Hepatocyte (in vitro differentiated cells): ENCODE measurements at regions not wholly inside any gene's neighbourhood (a gene's known extent, or its start where the extent isn't known, plus 50 kb on each side); places are given as distances from the start of the nearest gene placed in this dataset.

ENCODE experiments used
- DNase-seq: peaks from one replicate; pipeline ENCODE4 v3.0.0-alpha.2; 2016; ENCODE audit warnings: low spot score
- H2AFZ ChIP-seq: fragments of 200-600 bp; sonication (generic); 2 replicates; pipeline ENCODE4 v1.6.0; 2016; ENCODE audit warnings: antibody characterized with exemption, mild to moderate bottlenecking
- H3K27ac ChIP-seq: fragments of 200-600 bp; sonication (generic); 2 replicates; pipeline ENCODE4 v1.5.1; 2016; ENCODE audit warnings: mild to moderate bottlenecking
- H3K27me3 ChIP-seq: fragments of 200-600 bp; sonication (generic); 2 replicates; pipeline ENCODE4 v1.6.1; 2016
- H3K36me3 ChIP-seq: fragments of 200-600 bp; sonication (generic); replicated peaks from 2 replicates; pipeline ENCODE4 v1.5.1; 2016; ENCODE audit warnings: low read depth; ENCODE audit not compliant: insufficient read depth
- H3K4me1 ChIP-seq: fragments of 200-600 bp; sonication (generic); 2 replicates; pipeline ENCODE4 v1.5.1; 2016; ENCODE audit warnings: mild to moderate bottlenecking, moderate library complexity; ENCODE audit not compliant: insufficient read depth
- H3K4me2 ChIP-seq: fragments of 200-600 bp; sonication (generic); 2 replicates; pipeline ENCODE4 v1.6.0; 2016
- H3K4me3 ChIP-seq: fragments of 200-600 bp; sonication (generic); 2 replicates; pipeline ENCODE4 v1.5.1; 2016; ENCODE audit warnings: mild to moderate bottlenecking
- H3K79me2 ChIP-seq: fragments of 200-600 bp; sonication (generic); 2 replicates; pipeline ENCODE4 v1.6.0; 2017; ENCODE audit warnings: mild to moderate bottlenecking
- H3K9me2 ChIP-seq: fragments of 200-600 bp; sonication (generic); replicated peaks from 2 replicates; pipeline ENCODE4 v1.6.0; 2017; ENCODE audit warnings: mild to moderate bottlenecking; ENCODE audit not compliant: insufficient read depth
- H3K9me3 ChIP-seq: fragments of 200-600 bp; sonication (generic); 2 replicates; pipeline ENCODE4 v1.5.1; 2016; ENCODE audit warnings: low read depth, mild to moderate bottlenecking
- H4K20me1 ChIP-seq: fragments of 200-600 bp; sonication (generic); 2 replicates; pipeline ENCODE4 v1.6.0; 2016; ENCODE audit warnings: mild to moderate bottlenecking; ENCODE audit not compliant: insufficient read depth, poor library complexity, severe bottlenecking
- CTCF ChIP-seq: fragments of 200-600 bp; sonication (generic); IDR thresholded peaks from 2 replicates; pipeline ENCODE4 v1.5.1; 2016; ENCODE audit warnings: antibody characterized with exemption, mild to moderate bottlenecking; ENCODE audit not compliant: poor library complexity
- EZH2 ChIP-seq: fragments of 200-600 bp; sonication (generic); IDR thresholded peaks from 2 replicates; pipeline ENCODE4 v1.6.1; 2016; ENCODE audit warnings: antibody characterized with exemption, mild to moderate bottlenecking, borderline replicate concordance
- EZH2phosphoT487 ChIP-seq: fragments of 200-600 bp; sonication (generic); IDR thresholded peaks from one replicate; pipeline ENCODE4 v1.6.1; 2018; ENCODE audit warnings: antibody characterized with exemption, mild to moderate bottlenecking, low read depth, moderate library complexity; ENCODE audit not compliant: unreplicated experiment, severe bottlenecking
- WGBS: methylation state at CpG from one replicate; pipeline ENCODE4 v1.1.6; 2016; ENCODE audit warnings: low lambda C conversion rate; ENCODE audit errors: missing lambda C conversion rate; 5-methylcytosine and 5-hydroxymethylcytosine counted together

- Histone ChIP-seq H3K4me1 (no peaks in the 10 kb centered on the region), H3K4me3 (no peak overlapping the region), H3K9me2 (no peaks in the 10 kb centered on the region), H4K20me1 (no peaks in the 10 kb centered on the region), H3K36me3 (no peaks in the 10 kb centered on the region), H3K27ac (no peak overlapping the region), H3K9me3 (no peaks in the 10 kb centered on the region), H3K4me2 (no peak overlapping the region), H3K27me3 (no peaks in the 10 kb centered on the region), H2AFZ (no peak overlapping the region), H3K79me2 (no peaks in the 10 kb centered on the region)
- TF ChIP-seq CTCF (no peak), EZH2 (no peak)
- no peak for DNase-seq
- WGBS, result 88% methylated on average over 1 of the region's 1 CpG
Observed at GRCh38 chr9:23145467-23145866, 680.6 kb downstream of the ELAVL2 start.

- Histone ChIP-seq H3K9me3 (no peaks in the 10 kb centered on the region), H3K27ac (no peak overlapping the region), H4K20me1 (no peaks in the 10 kb centered on the region), H3K4me3 (no peak overlapping the region), H2AFZ (no peak overlapping the region), H3K79me2 (no peaks in the 10 kb centered on the region), H3K27me3 (no peaks in the 10 kb centered on the region), H3K9me2 (no peaks in the 10 kb centered on the region), H3K4me1 (no peaks in the 10 kb centered on the region), H3K36me3 (no peaks in the 10 kb centered on the region), H3K4me2 (no peak overlapping the region)
- DNase-seq, result no peak
- TF ChIP-seq EZH2phosphoT487 (no peak), EZH2 (no peak)
- 93% methylated on average over 7 of the region's 7 CpGs for WGBS
Observed at GRCh38 chr9:23153058-23153457, 673.0 kb downstream of the ELAVL2 start.

GRCh38 chr9:23160491-23160890 lies 665.5 kb downstream of the ELAVL2 start:
- Histone ChIP-seq H3K27me3 (no peaks in the 10 kb centered on the region), H3K9me3 (no peaks in the 10 kb centered on the region), H3K4me3 (no peak overlapping the region), H3K27ac (no peak overlapping the region), H2AFZ (no peak overlapping the region), H3K36me3 (no peaks in the 10 kb centered on the region), H3K4me1 (no peaks in the 10 kb centered on the region), H4K20me1 (no peaks in the 10 kb centered on the region), H3K79me2 (no peaks in the 10 kb centered on the region), H3K9me2 (no peaks in the 10 kb centered on the region), H3K4me2 (no peak overlapping the region)
- WGBS, result 88% methylated on average over 2 of the region's 2 CpGs
- no peak for TF ChIP-seq EZH2phosphoT487
- no peak for TF ChIP-seq CTCF
- no peak for TF ChIP-seq EZH2
- DNase-seq, result no peak

DNA sequence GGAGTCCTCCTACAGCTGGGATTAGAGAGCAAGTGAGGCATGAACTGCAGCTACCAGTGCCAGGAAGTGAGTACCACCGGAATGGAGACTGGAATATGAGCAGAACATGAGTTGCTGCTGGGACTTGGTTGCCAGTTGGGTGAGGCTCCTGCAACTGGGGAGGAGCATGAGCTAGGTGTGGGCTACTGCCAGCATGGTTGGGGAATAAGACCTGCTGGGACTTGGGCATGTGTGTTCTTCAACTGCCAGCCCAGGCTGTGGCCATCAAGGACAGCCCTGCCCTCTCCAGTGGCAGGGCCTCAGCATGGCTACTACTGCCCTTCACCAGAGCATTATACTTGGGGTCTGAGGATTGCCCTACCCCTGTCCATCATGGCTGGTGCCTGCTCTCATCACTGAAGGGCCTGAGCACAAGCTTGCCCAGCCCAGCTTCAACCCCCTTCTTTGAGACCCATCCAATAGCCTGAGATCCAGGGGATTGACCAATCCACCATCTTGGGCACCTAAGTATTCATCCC lies 665.0 kb downstream of the ELAVL2 start:
- no peak for TF ChIP-seq EZH2
- TF ChIP-seq CTCF, result no peak
- no peak for TF ChIP-seq EZH2phosphoT487
- H3K4me1 ChIP-seq, result no peaks in the 10 kb centered on the region
- no peak overlapping the region for H3K4me2 ChIP-seq
- H3K9me3 ChIP-seq, result no peaks in the 10 kb centered on the region
- no peaks in the 10 kb centered on the region for H3K27me3 ChIP-seq
- WGBS, result 88% methylated on average over 1 of the region's 1 CpG
- no peaks in the 10 kb centered on the region for H3K79me2 ChIP-seq
- no peak for DNase-seq
- no peak overlapping the region for H3K27ac ChIP-seq
- no peaks in the 10 kb centered on the region for H3K9me2 ChIP-seq
- H3K4me3 ChIP-seq, result no peak overlapping the region
- no peaks in the 10 kb centered on the region for H3K36me3 ChIP-seq
- no peaks in the 10 kb centered on the region for H4K20me1 ChIP-seq
- H2AFZ ChIP-seq, result no peak overlapping the region
